GM18951 (cell line): ENCODE measurements at regions not wholly inside any gene's neighbourhood (a gene's known extent, or its start where the extent isn't known, plus 50 kb on each side); places are given as distances from the start of the nearest gene placed in this dataset.
"Not testable (repeated sequence)": the region's sequence is repeated elsewhere in the genome, so short reads cannot be mapped to it uniquely, and the experiment has no call there.

ENCODE experiments used
- POLR2A ChIP-seq: IDR thresholded peaks from 4 replicates; pipeline ENCODE4 v1.6.1; 2011; ENCODE audit warnings: mild to moderate bottlenecking; ENCODE audit not compliant: insufficient read length, insufficient read depth; ENCODE audit errors: extremely low read depth
- in situ Hi-C: fragments of 300-500 bp; cut with MboI; formaldehyde crosslinking; loops from one replicate; pipeline ENCODE4 v1.12.0; 2022; ENCODE audit warnings: low sequenced_read_pairs, mixed read lengths, inconsistent platforms; ENCODE audit not compliant: unreplicated experiment

DNA sequence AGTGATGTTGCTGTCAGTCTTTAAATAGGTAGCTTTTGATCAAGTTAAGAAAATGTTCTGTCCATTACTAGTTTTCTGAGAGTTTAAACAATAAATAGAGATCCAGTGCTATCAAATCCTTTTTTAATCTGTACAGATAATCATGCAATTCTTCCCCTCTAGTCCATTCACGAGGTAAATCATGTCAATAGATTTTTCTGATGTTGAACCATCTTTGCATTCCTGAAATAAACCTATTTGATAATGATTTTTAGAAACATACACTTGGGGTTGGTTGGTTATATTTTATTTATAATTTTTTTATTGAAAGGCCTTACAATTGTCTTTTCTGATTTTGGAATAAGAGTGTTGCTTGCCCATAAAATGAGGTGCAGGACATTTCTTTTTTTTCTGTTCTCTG lies 95.0 kb downstream of the FAM53A start:
- no peak for TF ChIP-seq POLR2A
- in situ Hi-C loops = no loop called here

- in situ Hi-C loops = no loop called here
Measured at GRCh38 chr4:1588306-1588705, 95.8 kb downstream of the FAM53A start.

GRCh38 chr4:1584498-1584897 lies 99.6 kb downstream of the FAM53A start:
- in situ Hi-C loops = no loop called here
- TF ChIP-seq POLR2A = no peak

More at GRCh38 chr4:1588306-1588705, 95.8 kb downstream of the FAM53A start:
- TF ChIP-seq POLR2A = no peak

DNA sequence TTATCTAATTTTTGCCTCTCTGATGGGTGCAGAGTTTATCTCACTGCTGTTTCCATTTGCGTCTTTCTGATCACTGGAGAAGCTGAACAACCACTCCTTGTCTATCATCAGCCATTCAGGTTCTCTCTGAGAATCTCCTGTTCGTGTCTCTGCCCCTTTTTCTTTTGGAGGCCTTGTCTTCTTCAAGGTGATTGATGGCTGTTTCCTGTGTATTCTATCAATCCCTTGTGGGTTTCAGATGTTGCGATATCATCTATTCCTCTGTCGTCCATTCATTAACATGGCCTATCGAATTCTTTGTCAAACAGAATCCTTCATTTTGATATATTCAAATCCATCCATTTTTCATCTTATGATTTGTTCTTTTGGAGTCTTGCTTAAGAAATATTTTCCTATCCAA lies 100.3 kb downstream of the FAM53A start:
- in situ Hi-C loops = no loop called here
- TF ChIP-seq POLR2A = no peak

DNA sequence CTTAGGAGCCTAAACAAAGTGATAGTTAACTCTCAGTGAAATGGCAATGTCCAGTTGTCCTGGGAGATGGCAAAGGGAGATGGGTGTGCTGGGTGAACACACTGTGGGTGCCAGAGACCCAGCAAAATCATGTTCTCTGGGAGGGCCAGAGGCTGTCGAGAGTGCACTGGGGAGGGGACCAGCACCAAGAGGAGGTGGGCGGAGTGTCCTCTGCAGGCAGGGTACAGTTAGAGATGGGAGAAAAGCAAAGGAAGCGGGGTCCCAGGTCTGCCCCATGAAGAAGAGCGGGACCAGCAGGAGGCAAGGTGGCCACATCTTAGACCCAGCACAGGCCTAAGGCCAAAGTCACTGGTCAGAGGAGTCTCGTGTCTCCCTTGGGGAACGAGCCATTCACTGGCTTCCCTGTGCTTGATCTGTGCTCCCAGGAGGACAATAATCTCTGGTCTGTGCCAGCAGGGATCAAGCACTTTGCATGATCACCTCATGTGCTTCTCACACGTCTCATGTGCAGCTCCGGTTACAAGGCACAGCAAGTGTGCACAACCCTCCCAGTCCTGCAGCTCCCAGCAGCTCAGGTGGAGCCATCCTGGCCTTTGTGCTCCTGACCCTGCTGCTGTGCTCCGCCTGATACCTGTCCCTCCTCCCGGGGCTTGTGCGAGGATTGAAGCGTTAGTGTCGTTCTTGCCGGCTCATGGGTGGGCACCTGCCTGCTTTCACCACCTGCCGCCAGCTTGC lies 100.9 kb downstream of the FAM53A start:
- no peak for TF ChIP-seq POLR2A
- in situ Hi-C loops = no loop called here

DNA sequence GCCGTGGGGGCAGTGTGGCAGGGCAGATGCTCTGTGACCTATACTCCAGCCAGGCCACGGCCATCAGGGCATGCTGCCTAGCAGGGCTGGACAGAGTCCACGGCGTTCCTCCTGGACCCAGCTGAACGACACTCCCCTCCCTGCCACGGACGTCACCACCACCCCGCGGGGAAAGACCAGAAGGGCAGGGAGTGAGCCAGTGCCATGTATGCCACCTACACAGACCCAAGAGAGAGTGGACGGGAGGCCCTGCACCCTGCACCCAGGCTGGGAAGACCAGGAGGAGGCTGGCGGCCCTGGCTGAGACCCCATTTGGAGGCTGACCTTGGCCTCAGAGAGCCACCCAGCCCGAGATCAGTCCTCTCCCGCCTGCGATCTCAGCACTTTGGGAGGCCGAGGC lies 101.9 kb downstream of the FAM53A start:
- in situ Hi-C loops = no loop called here
- TF ChIP-seq POLR2A = no peak

DNA sequence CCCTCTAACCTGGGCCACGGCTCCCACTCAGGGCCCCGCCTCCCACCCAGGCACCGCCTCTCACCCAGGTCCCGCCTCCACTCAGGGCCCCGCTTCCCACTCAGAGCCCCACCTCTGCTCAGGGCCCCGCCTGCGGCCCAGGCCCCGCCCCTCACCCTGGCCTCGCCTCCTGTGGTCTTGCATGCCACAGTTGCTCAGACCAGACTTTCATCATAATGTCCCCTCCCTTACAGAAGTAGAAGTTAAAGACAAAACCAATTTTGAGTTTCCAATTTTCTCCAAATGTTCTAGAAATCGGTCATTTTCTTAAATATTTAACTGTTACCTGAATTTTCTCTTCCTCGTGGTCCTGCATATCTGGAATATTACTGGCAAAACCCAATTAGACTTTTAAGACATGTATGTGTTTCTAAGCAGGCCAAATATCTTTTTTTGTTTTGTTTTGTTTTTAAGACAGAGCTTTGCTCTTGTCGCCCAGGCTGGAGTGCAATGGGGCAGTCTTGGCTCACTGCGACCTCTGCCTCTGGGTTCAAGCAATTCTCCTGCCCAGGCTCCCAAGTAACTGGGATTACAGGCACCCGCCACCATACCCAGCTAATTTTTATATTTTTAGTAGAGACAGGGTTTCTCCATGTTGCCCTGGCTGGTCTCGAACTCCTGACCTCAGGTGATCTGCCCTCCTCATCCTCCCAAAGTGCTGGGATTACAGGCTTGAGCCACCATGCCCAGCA lies 102.8 kb downstream of the FAM53A start:
- in situ Hi-C loops = not testable (repeated sequence)

- in situ Hi-C loops = not testable (repeated sequence)
Measured at GRCh38 chr4:1580692-1581012, 103.5 kb downstream of the FAM53A start.

DNA sequence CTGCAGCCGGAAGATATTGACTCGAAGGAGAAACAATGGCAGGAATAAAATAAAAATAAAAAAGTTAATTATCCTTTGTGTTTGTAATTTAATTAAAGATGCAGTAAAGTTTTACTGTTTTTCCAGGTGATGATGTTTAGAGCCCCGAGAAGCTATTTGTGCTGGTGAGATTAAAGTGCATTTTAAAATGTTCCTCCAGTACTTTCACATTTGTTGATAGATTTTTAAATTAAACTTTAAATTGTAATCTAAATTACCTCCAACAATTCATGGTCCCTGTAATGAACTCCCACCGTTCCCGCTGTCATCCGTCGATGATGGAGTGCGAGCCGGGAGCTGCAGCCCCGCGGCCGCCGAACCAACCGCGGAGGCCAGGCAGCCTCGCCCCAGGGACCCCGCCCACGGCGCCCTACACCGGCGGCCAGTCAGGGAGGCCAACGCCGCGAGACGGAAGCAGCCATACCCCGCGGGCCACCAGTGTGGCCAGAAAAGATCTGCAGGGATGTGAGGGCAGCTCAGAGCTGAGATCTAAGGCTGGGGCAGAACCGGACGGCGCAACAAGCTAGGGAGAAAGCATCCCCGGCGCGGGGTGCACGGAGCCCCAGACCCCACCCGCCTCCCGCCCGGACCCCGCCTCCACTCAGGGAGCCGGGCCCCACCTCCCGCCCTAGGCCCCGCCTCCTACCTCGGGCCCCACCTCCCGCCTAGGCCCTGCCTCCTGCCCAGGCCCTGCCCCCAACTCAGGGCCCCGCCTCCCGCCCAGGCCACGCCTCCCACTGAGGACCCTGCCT lies 104.0 kb downstream of the FAM53A start:
- in situ Hi-C loops = no loop called here
- TF ChIP-seq POLR2A = no peak

DNA sequence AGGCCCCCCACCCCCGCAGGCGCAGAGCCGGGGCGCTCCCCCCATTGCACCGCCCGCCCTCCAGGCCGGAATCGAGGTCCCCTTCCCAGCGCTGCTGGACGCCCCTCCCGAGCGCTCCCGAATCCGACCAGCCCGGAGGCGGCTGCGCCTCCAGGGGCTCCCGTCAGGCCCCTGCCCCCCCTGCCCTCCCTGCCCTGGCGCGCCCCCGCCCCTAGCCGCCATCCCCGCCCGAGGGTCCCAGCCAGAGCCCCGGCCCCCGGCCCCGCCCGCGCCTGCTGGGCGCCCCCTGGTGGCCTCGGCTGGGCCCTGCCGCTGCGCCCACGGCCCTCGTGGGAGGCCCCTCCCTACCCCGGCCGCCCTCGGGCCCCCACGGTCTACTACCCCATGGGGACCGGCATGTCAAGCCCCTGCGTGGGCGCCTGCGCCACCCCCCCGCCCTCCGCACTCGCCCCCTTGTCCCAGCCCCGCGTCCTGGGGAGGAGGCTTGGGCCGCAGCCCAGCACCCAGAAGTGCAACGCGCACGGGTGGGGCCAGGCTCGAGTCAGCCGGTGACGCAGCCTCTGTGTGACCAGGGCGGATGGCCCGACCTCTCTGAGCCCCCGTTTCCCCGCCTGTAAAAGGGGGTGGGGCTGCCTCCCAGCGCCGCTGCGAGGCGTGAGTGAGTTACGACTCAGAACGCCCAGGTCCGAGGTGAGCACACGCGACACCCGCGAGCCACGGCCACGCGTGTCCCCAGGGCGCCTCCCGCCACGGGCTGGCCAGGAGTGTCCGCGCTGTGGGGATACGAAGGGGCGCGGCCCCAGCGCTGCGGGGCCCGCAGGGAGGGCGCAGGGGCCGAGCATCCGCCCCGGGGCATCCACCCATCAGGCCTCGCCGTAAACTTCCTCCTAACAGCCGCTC lies 104.9 kb downstream of the FAM53A start:
- no peak for TF ChIP-seq POLR2A
- in situ Hi-C loops = no loop called here

- no peak for TF ChIP-seq POLR2A
- in situ Hi-C loops = no loop called here
Measured at GRCh38 chr4:1578251-1578773, 105.8 kb downstream of the FAM53A start.

DNA sequence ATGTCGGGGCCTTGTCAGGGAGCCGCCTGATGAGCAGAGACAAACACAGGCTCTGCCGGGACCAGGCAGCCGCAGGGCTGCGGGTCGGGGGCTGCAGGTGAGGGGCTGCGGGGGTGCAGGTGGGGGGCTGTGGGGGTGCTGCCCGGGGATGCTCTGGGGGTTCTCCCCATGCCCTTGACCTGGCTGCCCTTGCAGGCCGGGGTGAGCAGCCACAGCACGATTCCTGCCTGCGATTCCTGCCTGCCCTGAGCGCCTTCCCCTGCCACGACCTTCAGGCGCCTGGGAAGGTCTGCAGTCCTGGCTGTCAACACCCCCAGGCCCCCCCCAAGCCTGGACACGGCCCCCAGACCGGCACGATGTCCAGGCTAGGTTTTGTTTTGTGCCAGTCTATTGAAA lies 106.3 kb downstream of the FAM53A start:
- no peak for TF ChIP-seq POLR2A
- in situ Hi-C loops = no loop called here
